GM23338 (cell line): ENCODE measurements at regions not wholly inside any gene's neighbourhood (a gene's known extent, or its start where the extent isn't known, plus 50 kb on each side); places are given as distances from the start of the nearest gene placed in this dataset.

ENCODE experiments used
- ATAC-seq: fragments of 200-7000 bp; cut with Tn5 transposase; 3 replicates; pipeline ENCODE4 v1.9.1; 2020
- DNase-seq: peaks from one replicate; pipeline ENCODE4 v3.0.0-alpha.2; 2015; ENCODE audit warnings: low spot score
- H2AFZ ChIP-seq: fragments of 200-600 bp; sonication (generic); 2 replicates; pipeline ENCODE4 v1.8.0; 2016; ENCODE audit warnings: antibody characterized with exemption, mild to moderate bottlenecking, moderate library complexity
- H3F3A ChIP-seq: fragments of 200-600 bp; sonication (generic); replicated peaks from 2 replicates; pipeline ENCODE4 v1.8.0; 2017; ENCODE audit warnings: antibody characterized with exemption, mixed run types, low read depth
- H3K27ac ChIP-seq: fragments of 200-600 bp; sonication (generic); 2 replicates; pipeline ENCODE4 v1.6.1; 2016; ENCODE audit warnings: low read depth
- H3K27me3 ChIP-seq: fragments of 200-600 bp; sonication (generic); 2 replicates; pipeline ENCODE4 v1.8.0; 2016; ENCODE audit warnings: mild to moderate bottlenecking, mixed run types, moderate library complexity; ENCODE audit not compliant: insufficient read depth
- H3K36me3 ChIP-seq: fragments of 200-600 bp; sonication (generic); 2 replicates; pipeline ENCODE4 v1.8.0; 2016; ENCODE audit warnings: mild to moderate bottlenecking; ENCODE audit not compliant: insufficient read depth
- H3K4me1 ChIP-seq: fragments of 200-600 bp; sonication (generic); 2 replicates; pipeline ENCODE4 v1.8.0; 2016; ENCODE audit warnings: mild to moderate bottlenecking, moderate library complexity; ENCODE audit not compliant: insufficient read depth
- H3K4me2 ChIP-seq: fragments of 200-600 bp; sonication (generic); 2 replicates; pipeline ENCODE4 v1.7.1; 2017; ENCODE audit warnings: mixed run types
- H3K4me3 ChIP-seq: fragments of 200-600 bp; sonication (generic); 2 replicates; pipeline ENCODE4 v1.6.1; 2016; ENCODE audit warnings: mixed run types
- H3K79me2 ChIP-seq: fragments of 200-600 bp; sonication (generic); replicated peaks from 2 replicates; pipeline ENCODE4 v1.8.0; 2017; ENCODE audit warnings: mild to moderate bottlenecking; ENCODE audit not compliant: insufficient read depth
- H3K9me2 ChIP-seq: fragments of 200-600 bp; sonication (generic); 2 replicates; pipeline ENCODE4 v1.8.0; 2017; ENCODE audit not compliant: insufficient read depth
- H4K20me1 ChIP-seq: fragments of 200-600 bp; sonication (generic); replicated peaks from 2 replicates; pipeline ENCODE4 v1.8.0; 2017; ENCODE audit warnings: mild to moderate bottlenecking; ENCODE audit not compliant: insufficient read depth
- H3K27ac Mint-ChIP-seq: 2 replicates; pipeline ENCODE4 v1.8.0; 2020; ENCODE audit warnings: inconsistent platforms, mild to moderate bottlenecking, moderate library complexity, mixed read lengths
- H3K27me3 Mint-ChIP-seq: 3 replicates; pipeline ENCODE4 v1.8.0; 2022; ENCODE audit warnings: low read depth, mild to moderate bottlenecking, moderate library complexity, mixed read lengths, inconsistent platforms; ENCODE audit not compliant: insufficient read depth, poor library complexity
- H3K36me3 Mint-ChIP-seq: 3 replicates; pipeline ENCODE4 v1.8.0; 2021; ENCODE audit warnings: low read depth, mild to moderate bottlenecking, inconsistent platforms, moderate library complexity, mixed read lengths
- H3K4me1 Mint-ChIP-seq: 3 replicates; pipeline ENCODE4 v1.8.0; 2020; ENCODE audit warnings: mild to moderate bottlenecking, inconsistent platforms, mixed read lengths
- H3K4me3 Mint-ChIP-seq: 3 replicates; pipeline ENCODE4 v1.8.0; 2021; ENCODE audit warnings: moderate library complexity, mild to moderate bottlenecking, inconsistent platforms, mixed read lengths
- H3K9me3 Mint-ChIP-seq: 3 replicates; pipeline ENCODE4 v1.8.0; 2020; ENCODE audit warnings: moderate library complexity, mild to moderate bottlenecking, inconsistent platforms, mixed read lengths
- CTCF ChIP-seq, 2 experiments: fragments of 200-600 bp in 1 of 2; sonication (generic) in 1 of 2; conservative IDR thresholded peaks; 2 replicates each; pipeline versions ENCODE4 v1.5.1 to v1.6.1; 2016 to 2017; ENCODE audit warnings: antibody characterized with exemption in 2 of 2, low read depth in 2 of 2, mild to moderate bottlenecking in 2 of 2, moderate library complexity in 1 of 2
- EZH2phosphoT487 ChIP-seq: fragments of 200-600 bp; sonication (generic); IDR thresholded peaks from one replicate; pipeline ENCODE4 v1.8.1; 2018; ENCODE audit warnings: antibody characterized with exemption; ENCODE audit not compliant: unreplicated experiment
- POLR2AphosphoS5 ChIP-seq: IDR thresholded peaks from 2 replicates; pipeline ENCODE4 v1.6.1; 2016; ENCODE audit warnings: antibody characterized with exemption, low read depth
- REST ChIP-seq: IDR thresholded peaks from one replicate; pipeline ENCODE4 v1.6.1; 2018; ENCODE audit warnings: antibody characterized with exemption; ENCODE audit not compliant: unreplicated experiment
- ZNF462 ChIP-seq: fragments of 250-450 bp; sonication (Bioruptor Pico); IDR thresholded peaks from 2 replicates; pipeline ENCODE4 v1.5.0; 2020; ENCODE audit warnings: mild to moderate bottlenecking, moderate library complexity

GRCh38 chr9:80555782-80556325 lies 984.1 kb downstream of the TLE4 start (continued):
- TF ChIP-seq ZNF462 (CRISPR knock-in tag): no peak

DNA sequence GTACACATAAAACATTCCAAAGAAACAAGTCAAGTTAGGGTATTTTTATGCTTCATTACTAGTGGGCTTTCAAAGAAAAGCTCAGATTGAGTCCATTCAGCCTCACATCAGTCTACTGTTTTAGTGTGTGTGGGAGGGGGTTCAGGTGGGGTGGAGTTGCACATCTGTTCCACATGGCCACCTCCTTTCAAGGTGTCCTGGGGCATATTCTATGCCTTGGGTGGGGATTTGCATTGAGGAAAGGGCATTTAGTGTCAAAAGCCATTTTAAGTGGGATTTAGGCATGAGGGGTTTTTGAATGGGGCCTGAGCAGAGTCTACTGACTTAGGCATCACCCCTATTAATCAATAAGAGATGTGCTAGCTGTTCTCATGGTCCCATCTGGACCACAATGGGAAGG lies 983.1 kb downstream of the TLE4 start:
- no peaks in the 10 kb centered on the region for H3K4me1 ChIP-seq
- TF ChIP-seq POLR2AphosphoS5: no peak
- TF ChIP-seq EZH2phosphoT487: no peak
- TF ChIP-seq REST: no peak
- no peak for TF ChIP-seq CTCF (conservative IDR thresholded peaks at IDR 0.05; ENCODE audit: low read depth in 2 of 2)
- Mint-ChIP-seq H3K27me3 (no peaks in the 10 kb centered on the region), H3K4me1 (peaks cover 6% of the 10 kb centered on the region; the same call in 2 of the 3 replicates), H3K9me3 (no peaks in the 10 kb centered on the region), H3K4me3 (no peak overlapping the region), H3K27ac (no peak overlapping the region), H3K36me3 (no peaks in the 10 kb centered on the region)
- H3K79me2 ChIP-seq: no peaks in the 10 kb centered on the region
- no peak overlapping the region for H3K27ac ChIP-seq
- no peaks in the 10 kb centered on the region for H3K9me2 ChIP-seq
- ATAC-seq (no peak), DNase-seq (no peak)
- no peaks in the 10 kb centered on the region for H3F3A ChIP-seq
- no peaks in the 10 kb centered on the region for H3K27me3 ChIP-seq
- H3K4me2 ChIP-seq: no peak overlapping the region
- H2AFZ ChIP-seq: no peak overlapping the region
- no peaks in the 10 kb centered on the region for H3K36me3 ChIP-seq
- H3K4me3 ChIP-seq: no peak overlapping the region
- no peaks in the 10 kb centered on the region for H4K20me1 ChIP-seq
